GM21515 (cell line): ENCODE measurements at regions not wholly inside any gene's neighbourhood (a gene's known extent, or its start where the extent isn't known, plus 50 kb on each side); places are given as distances from the start of the nearest gene placed in this dataset.

ENCODE experiments used
- ATAC-seq: cut with Tn5 transposase; IDR thresholded peaks from one replicate; pipeline ENCODE4 v1.9.1; 2021; ENCODE audit not compliant: unreplicated experiment

DNA sequence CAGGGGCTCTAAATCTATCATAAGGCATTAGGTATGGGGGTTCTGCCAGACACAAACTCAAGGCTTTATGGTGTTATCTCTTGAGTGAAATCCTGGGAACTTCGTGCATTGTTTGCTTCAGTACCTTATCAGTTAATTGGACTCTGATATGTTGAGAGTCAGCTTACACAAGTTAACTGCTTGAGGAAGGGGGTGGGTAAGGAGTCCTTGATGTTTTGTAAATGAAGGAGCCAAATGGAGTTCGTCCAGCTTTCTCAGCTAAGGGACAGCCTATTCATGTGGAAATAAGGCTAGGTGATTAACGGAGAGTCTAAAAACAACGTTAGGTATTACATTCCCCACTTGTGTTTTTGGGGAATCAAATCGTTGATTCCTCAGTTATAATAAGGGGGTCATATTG is 157.4 kb downstream of the TRIM27 start:
- no peak for ATAC-seq

DNA sequence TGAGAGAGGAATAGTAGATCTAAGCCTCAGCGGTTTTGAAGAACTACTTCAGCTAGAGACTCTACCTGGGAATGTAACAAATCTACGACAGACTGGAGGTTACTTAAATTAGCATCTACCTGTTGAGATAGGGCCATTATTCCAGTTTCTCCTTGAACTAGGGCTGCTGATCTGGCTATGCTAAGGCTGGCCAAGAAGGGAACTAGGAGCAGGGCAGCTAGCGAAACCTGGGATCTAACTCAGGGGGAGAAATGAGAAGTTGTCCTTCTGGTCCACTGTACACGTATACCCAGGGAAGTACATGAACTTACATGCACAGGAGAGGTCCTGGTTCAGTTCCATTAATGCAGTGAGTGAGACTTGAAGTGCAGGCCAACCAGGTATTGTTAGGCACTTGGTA is 156.7 kb downstream of the TRIM27 start:
- ATAC-seq = no peak

DNA sequence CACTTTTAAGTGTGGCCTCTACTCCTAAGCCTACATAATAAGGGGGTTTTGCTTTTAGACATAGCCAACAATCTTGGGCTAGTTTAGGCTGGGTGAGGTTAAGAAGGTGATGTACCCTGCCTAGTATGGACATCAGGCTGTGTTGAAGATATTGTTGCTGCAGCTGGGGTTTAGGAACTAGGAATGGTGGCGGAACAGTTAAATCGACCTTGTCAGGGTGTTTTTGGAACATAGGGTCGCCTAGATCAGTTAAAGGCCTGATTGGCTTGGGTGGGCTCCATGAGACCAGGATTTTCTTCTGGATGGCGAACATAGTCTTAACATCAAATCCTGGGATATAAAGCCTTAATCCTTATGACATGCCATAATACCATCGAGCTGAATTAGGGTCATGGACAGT is 156.1 kb downstream of the TRIM27 start:
- ATAC-seq = no peak

DNA sequence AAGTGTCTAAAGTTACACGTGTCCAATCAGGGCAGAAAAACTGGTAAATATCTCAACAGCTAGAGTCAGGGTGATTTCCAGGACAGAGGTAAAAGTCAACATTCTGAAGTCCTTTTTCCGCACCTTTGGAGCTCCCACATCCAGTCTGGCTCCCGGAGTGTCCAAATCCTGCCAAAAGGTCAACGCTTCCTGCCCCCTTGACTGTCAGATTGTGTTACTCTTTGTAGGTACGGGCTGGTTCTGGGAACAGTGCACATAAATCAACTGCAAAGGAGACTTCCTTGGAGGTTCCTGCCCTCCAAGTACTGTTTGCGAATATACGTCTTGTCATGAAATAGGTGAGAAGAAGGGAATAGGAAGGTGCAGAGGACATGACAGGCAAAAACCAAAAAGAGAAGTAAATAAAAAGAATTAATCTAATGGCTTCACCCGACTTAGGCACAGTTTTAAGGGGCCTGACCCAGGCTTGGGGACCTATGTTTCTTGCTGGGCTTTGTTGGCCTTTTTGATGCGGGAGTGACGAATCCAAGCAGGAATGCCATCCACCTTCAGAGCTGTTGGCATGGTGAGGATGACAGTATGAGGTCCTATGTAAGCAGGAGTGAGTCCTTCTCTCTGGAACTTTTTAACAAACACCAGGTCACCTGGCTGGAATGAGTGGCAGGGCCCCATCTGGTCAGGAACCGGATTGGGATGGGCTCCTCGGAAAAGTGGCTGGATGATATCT is 155.4 kb downstream of the TRIM27 start:
- ATAC-seq = no peak

DNA sequence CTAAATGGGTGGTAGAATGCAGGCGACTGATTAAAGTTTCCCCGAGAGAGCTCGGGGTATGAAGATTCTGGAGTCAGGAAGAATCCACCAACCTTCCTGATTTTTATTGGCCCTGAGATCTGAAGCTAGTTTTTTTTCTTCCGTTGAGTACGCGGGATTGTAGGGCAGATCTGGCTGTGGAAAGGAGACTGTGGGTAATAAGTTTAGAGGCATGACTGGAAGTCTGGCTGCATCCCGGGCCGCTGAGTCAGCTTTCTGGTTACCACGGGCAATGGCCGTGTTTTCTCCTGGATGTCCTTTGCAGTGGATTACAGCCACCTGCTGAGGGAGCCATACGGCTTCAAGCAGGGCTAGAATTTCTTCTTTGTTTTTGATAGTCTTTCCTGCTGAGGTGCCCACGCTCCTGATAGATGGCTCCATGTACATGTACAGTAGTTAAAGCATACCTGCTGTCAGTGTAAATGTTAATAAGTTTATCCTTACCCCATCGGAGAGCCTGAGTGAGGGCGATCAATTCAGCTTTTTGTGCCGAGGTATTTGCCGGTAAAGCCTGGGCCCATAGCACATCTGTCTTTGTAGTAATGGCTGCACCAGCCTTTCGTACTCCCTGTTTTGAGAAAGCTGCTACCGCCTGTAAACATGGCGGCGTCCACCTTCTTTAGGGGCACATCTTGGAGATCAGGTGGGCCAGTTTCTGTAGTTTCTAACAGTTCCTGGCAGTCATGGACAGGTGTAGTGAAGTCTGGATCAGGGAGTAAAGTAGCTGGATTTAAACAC is 154.0 kb downstream of the TRIM27 start:
- ATAC-seq = no peak

DNA sequence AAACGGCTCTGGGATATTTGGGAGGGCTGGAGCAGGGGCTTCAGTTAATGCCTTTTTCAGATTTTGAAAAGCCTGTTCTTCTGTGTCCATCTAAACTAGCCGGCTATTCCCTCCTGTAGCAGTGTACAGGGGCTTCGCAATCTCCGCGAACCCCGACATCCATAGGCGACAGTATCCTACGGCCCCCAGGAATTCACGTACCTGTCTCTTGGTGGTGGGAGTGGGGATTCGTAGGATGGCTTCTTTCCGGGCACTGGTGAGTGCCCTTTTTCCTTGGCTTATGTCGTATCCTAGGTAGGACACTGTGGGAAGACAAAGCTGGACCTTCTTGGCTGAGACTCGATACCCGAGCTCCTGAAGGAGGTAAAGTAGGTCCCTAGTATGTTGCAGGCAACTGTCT is 153.1 kb downstream of the TRIM27 start:
- ATAC-seq = no peak

DNA sequence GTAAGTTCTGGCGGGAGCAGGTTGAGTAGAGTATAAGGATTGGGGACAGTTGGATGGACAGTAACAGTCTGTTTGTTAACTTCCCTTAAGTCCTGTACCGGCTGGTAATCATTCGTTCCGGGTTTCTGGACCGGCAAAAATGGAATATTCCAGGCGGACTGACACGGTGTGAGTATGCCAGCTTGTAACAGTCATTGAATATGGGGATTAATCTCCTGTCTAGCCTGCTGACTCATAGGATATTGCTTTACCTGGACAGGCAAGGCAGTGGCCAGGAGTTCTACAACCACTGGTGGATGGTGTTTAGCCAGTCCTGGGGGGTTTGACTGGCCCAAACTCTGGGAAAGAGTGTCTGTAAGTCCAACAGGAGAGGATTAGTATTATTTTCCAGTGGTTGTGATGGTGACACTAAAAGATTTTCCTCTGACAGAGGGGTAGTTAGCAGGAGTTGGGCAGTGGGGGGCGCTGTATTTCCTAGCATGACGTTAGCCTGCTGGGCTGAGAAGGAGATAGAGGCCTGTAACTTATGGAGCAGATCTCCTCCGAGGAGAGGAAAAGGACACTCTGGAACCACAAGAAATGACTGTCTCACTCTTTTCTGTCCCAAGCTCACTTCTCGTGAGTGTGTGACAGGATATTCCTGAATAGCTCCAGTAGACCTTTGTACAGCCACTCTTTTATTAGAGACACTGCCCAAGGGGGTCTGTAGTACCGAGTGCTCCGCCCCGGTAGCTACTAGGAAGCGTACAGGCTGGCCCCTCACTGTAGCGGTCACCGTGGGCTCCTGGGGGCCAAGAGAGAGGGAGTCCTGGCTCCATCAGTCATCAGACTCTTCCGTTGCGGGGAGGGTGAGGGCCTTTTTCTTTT is 152.2 kb downstream of the TRIM27 start:
- ATAC-seq = no peak

DNA sequence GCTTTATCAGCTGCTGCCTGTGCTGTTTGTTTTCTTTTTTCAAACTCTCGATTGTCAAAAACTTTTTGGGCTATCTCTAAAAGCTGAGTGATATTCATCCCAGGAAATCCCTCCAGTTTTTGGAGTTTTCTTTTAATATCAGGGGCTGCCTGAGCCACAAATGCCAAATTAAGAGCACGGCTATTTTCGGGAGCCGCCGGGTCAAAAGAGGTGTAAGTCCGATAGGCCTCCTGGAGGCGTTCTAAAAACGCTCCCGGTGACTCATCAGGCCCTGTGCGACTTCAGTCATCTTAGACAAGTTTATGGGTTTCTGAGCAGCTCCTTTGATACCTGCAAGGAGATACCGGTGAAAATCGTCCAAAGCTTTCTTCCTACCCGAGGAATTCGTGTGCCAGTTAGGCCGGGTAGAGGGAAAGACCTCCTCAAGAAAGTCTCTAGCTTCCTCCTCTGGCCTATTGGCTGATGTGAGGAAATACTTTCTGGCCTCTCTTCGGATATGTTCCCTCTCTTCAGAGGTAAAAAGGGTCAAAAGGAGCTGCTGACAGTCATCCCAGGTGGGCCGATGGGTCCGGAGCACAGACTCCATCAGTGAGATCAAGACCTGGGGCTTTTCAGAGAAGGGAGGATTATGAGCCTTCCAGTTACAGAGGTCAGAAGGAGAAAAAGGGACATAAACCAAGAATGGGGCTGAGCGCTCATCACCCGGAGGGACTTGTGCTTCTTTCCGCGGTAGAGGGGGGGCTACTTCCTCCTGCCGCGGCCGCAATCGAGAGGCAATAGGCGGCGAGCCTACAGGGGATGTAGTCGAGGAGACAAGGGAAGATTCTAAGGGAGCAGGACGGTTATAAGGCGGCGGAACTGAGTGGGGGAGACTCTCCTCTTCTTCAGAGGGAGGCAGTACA is 151.1 kb downstream of the TRIM27 start:
- ATAC-seq = no peak

DNA sequence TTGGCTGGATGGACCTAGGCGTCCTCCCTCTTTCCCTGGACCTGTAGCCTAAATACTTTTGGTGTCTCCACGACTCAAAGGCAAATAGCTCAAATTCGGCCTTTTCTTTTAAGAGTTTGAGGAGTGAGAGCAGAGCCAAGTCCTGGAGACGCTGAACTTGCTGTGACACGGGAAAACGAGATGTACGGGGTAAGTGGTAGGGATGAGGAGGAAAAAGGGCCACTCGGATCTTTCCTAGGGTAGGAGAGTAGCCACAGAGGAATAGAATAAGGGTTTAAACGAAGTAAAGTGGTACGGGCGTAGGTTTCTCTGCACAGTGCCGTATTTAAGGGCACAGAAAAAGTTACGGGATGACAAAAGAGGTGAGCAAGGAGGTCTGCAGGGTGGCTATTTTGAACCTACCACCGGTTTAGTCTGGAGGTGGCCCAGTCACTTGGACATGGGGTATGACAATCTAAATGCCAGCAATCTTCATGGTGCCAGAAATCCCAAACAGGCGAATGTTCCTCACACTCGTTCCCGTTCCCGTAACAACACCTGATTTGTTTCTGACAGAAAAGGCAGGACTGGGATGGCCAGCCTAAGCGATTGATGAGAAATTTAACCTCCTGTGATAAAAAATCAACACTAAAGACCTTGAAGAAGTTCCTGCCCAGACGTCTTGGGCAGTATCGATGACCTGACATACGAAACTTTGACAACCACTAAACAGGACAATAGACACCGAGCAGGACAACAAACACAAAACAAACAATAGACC is 149.3 kb downstream of the TRIM27 start:
- no peak for ATAC-seq

DNA sequence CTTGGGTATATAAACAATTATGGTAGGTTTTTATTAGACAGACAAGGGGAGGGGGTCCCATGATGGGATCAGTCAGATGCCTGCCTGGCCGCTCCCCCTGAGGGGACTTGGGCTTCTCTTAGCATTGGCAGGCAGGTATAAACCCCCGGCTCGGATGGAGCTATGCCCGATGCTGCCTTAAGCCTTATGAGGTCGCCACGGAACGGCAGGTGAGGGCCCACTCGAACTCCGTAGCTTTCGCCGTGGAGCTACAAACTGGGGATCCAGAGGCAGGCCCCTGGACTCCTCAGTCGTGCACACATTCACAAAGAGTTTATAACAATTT is 148.8 kb downstream of the TRIM27 start:
- ATAC-seq = no peak

DNA sequence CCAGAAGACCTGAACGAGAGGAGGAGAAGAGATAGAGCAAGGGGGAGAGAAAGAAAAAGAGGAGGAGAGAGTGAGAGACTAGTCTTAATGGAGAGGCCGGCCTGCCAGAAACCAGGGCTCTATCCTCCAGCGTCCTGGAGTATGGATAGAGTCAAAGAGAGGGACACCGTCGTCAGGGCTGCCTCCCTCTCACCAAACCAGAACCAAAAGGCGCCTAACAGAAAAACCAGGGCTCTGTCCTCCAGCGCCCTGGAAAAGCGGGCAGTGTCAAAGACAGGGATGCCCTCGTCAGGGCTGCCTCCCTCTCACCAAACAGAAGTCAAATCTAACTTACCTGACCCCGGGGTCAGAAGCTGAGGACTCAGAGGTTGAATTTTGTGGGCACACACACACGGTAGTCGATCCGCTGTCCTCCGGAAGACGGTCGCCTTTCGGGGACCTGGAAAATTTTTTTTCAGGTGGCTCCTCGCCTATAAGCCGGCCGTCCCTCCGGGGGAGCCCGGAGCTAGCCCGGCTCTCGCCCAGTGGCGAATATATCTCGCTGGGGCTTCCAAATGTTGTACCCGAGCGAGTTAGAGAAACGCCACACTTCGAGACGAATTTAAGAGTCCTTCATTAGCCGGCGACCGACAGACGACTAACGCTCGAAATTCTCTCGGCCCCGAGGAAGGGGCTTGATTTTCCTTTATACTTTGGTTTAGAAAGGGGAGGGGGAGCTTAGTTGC is 148.2 kb downstream of the TRIM27 start:
- no peak for ATAC-seq

DNA sequence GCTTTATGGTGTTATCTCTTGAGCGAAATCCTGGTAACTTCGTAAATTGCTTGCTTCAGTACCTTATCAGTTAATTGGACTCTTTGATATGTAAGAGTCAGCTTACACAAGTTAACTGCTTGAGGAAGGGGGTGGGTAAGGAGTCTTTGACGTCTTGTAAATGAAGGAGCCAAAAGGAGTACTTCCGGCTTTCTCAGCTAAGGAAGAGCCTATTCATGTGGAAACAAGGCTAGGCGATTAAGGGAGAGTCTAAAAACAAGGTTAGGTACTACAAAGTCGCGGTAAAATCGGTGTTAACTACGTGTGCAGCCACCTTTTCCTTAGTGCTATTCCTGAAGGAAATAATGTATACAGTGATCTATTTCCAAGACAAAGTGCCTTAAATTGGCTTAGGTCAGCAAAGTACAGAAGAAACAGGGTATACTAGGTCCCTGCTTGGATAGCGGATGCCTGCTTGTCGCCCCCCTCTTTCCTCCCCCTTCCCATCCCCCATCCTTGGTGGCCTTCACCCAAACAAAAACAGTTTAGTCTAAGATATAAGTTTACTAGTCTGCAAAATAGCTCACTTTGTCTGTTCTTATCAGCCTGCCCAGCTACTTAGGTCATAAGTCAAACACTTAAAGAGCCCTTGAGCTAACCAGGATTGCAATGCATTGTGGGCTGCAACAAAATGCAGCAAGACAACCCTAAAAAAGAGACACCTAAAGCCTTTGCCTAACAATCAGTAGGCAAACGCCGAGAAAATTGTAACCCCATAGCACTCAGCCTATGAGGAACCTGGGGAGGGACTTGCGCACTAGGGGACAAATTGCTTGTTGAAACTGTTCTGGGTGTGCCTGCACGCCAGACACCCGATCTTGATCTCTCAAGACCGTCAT is 147.3 kb downstream of the TRIM27 start:
- no peak for ATAC-seq

DNA sequence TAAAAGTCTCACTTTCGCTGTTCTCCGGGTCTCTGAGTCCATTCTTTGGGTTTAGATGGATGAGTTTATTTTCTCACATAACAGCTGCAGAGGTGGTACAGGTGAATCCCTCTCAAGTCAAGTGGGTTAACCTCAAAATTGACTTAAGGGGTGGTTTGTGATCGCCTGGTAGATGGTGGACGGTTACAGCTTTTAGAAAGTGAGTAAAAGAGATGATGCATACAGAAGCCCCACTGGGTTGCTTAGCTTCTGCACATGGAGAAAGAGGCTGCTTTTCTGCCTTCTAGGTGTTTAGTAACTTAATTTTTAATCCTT is 146.7 kb downstream of the TRIM27 start:
- no peak for ATAC-seq

DNA sequence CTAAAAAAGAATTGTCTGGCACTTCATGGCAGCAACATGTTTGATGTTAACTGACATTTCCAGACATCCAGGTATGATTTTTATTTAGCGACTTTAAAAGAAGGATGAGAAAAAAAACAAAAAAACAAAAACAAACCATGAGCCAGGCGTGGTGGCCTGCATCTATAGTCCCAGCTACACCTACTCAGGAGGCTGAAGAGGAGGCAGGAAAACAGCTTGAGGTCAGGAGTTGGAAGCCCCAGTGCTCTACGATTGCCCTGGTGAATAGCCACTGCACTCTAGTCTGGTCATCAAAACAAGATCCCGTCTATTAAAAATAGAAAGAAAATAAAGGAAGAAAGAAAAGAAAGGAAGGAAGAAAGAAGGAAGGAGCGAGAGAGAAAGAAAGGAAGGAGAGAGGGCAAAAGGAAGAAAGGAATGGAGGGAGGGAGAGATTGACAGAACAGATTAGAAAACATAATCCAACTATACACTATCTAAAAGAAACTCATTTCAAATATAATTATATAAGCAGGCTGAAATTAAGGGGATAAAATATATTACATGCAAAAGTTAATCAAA is 141.6 kb downstream of the TRIM27 start:
- no peak for ATAC-seq

DNA sequence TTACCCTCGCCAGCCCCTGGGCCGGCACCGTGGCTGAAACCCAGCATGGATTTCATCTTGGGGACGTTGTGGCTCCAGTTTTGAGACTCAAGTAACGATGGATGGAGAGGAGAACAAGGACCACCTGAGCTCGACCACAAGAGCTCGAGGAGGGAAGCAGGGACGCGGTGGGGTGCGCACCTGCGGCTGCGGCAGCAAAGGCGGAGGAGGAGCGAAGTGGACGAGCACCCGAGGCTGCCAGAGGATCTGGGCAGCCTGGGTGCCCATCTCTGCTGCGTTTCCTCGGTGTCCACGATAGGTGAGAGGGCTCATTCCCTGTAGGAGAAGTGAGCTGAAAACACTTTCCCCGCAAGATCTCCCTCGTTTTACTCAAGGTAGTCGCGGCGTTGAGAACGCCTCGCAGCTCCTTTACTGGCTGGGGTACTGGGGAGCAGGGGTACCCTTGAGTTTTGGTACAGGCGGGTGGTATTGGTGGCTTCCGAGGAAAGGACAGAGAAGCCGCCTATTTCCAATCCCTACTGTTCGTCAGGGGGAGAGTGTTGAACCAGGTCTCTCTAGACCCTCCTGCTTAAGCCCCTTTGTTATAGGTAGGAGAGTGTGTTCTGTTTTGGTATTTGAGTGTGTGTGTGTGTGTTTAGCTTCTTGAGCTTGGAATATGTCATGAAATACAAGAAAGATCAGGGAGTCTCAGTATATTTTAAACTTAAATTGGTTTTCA is 137.7 kb downstream of the TRIM27 start:
- ATAC-seq = no peak

DNA sequence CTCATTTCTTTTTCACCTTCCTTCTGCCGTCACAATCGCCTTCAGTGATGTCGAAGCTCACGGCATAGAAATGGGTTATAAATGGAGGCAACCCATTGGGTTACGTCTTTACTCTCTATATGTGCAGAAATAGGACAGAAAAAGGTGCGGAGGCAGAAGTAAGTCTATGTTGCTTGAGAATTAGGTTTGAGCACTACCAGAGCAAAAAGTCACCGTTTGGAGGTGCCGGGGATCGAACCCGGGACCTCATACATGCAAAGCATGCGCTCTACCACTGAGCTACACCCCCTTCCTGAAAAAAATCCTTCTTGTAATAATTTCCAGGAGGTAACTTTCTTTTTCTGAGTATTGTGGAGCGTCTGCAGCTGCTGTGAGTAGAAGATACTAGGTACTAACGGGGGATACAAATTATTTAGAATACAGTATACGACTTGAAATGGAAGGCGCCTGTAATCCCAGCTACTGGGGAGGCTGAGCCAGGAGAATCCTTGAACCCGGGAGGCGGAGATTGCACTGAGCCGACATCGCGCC is 134.2 kb downstream of the TRIM27 start:
- no peak for ATAC-seq

DNA sequence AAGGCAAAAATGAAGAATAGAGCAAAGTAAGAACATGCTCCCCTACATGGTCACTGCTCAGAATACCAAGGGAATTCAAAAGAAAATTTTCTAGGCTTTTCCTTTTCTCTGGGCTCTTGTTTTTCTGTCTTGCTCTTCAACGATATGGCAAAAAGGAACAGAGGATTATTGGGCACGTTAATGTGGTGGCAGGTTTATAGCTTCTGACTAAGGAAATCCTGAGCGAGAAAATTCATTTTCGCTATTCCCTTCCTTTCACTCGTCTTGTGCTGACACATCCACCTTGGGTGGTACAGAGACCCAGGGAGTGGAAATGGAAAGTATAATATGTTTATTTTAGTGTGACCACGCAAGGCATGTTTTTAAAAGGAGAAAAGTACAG is 132.8 kb downstream of the TRIM27 start:
- ATAC-seq = no peak
